IMR-90 (cell line): ENCODE measurements at regions not wholly inside any gene's neighbourhood (a gene's known extent, or its start where the extent isn't known, plus 50 kb on each side); places are given as distances from the start of the nearest gene placed in this dataset.

ENCODE experiments used
- ATAC-seq: fragments of 200-7000 bp; cut with Tn5 transposase; 2 replicates; pipeline ENCODE4 v1.9.1; 2020; ENCODE audit warnings: low read depth, mild to moderate bottlenecking, moderate library complexity
- BruUV-seq: library from RNA; stranded (reverse); fragments of 400-500 nt; replicated peaks from 2 replicates; lab custom pipeline; 2021; lab: Mats Ljungman, UMichigan
- CTCF ChIA-PET: fragments of 300-600 bp; formaldehyde crosslinking; extraction: SDS; loops from one replicate; lab custom pipeline; 2021; ENCODE audit warnings: antibody characterized with exemption; lab: Yijun Ruan, JAX
- POLR2A ChIA-PET: fragments of 300-600 bp; sonication (Branson Sonifier 250); formaldehyde crosslinking; loops from one replicate; lab custom pipeline; 2022; ENCODE audit warnings: antibody characterized with exemption; ENCODE audit not compliant: unreplicated experiment; lab: Charles Lee
- DNase-seq: peaks from one replicate; pipeline ENCODE4 v3.0.0; 2013
- H2AFZ ChIP-seq: replicated peaks from 2 replicates; pipeline ENCODE3; 2013; ENCODE audit warnings: low read length, mild to moderate bottlenecking; ENCODE audit not compliant: poor library complexity
- H2AK5ac ChIP-seq: 2 replicates; pipeline ENCODE4 v1.6.1; 2013; ENCODE audit warnings: low read depth, low read length, inconsistent platforms
- H2AK9ac ChIP-seq: replicated peaks from 2 replicates; pipeline ENCODE3; 2013; ENCODE audit warnings: mild to moderate bottlenecking, low read depth, low read length, moderate library complexity; ENCODE audit not compliant: poor library complexity
- H2BK120ac ChIP-seq: 2 replicates; pipeline ENCODE4 v1.6.1; 2013; ENCODE audit warnings: low read depth, low read length, inconsistent platforms
- H2BK15ac ChIP-seq: 3 replicates; pipeline ENCODE4 v1.6.1; 2013; ENCODE audit warnings: low read depth, low read length, inconsistent platforms
- H2BK20ac ChIP-seq: 2 replicates; pipeline ENCODE4 v1.6.1; 2013; ENCODE audit warnings: low read depth, mild to moderate bottlenecking, inconsistent platforms, low read length, moderate library complexity
- H2BK5ac ChIP-seq: 2 replicates; pipeline ENCODE4 v1.6.1; 2013; ENCODE audit warnings: mild to moderate bottlenecking, low read depth, low read length, inconsistent platforms; ENCODE audit not compliant: poor library complexity, severe bottlenecking
- H3K14ac ChIP-seq: replicated peaks from 2 replicates; pipeline ENCODE4 v1.6.1; 2013; ENCODE audit warnings: low read depth, low read length, inconsistent platforms
- H3K18ac ChIP-seq: 2 replicates; pipeline ENCODE4 v1.6.1; 2013; ENCODE audit warnings: low read depth, low read length, control low read depth
- H3K23ac ChIP-seq: 2 replicates; pipeline ENCODE4 v1.6.1; 2013; ENCODE audit warnings: low read depth, low read length, inconsistent platforms
- H3K27ac ChIP-seq: 2 replicates; pipeline ENCODE4 v1.5.1; 2013; ENCODE audit warnings: mild to moderate bottlenecking, control low read depth, low read length; ENCODE audit not compliant: insufficient read depth
- H3K27me3 ChIP-seq: 2 replicates; pipeline ENCODE4 v1.6.1; 2013; ENCODE audit warnings: low read length; ENCODE audit not compliant: control insufficient read depth, insufficient read depth
- H3K36me3 ChIP-seq: 2 replicates; pipeline ENCODE4 v1.6.1; 2013; ENCODE audit warnings: low read length, mixed read lengths; ENCODE audit not compliant: control insufficient read depth, insufficient read depth
- H3K4ac ChIP-seq: 2 replicates; pipeline ENCODE4 v1.6.1; 2013; ENCODE audit warnings: low read depth, low read length, inconsistent platforms
- H3K4me1 ChIP-seq: 2 replicates; pipeline ENCODE4 v1.6.1; 2013; ENCODE audit warnings: low read length, mixed read lengths; ENCODE audit not compliant: control insufficient read depth, insufficient read depth
- H3K4me2 ChIP-seq: 2 replicates; pipeline ENCODE4 v1.6.1; 2013; ENCODE audit warnings: low read depth, mild to moderate bottlenecking, control low read depth, low read length, moderate library complexity
- H3K4me3 ChIP-seq: 2 replicates; pipeline ENCODE4 v1.5.1; 2013; ENCODE audit warnings: low read depth, mild to moderate bottlenecking, control low read depth, low read length, moderate library complexity; ENCODE audit not compliant: insufficient read depth
- H3K56ac ChIP-seq: 2 replicates; pipeline ENCODE4 v1.6.1; 2013; ENCODE audit warnings: low read length, inconsistent platforms; ENCODE audit not compliant: insufficient read depth; ENCODE audit errors: extremely low read depth
- H3K79me1 ChIP-seq, 2 experiments: 2 replicates each; pipeline ENCODE4 v1.6.1; 2013; ENCODE audit warnings: low read length in 2 of 2, inconsistent platforms in 1 of 2, low read depth in 1 of 2
- H3K9ac ChIP-seq: 2 replicates; pipeline ENCODE4 v1.6.1; 2013; ENCODE audit warnings: low read depth, low read length, control low read depth
- H3K9me1 ChIP-seq: 2 replicates; pipeline ENCODE4 v1.6.1; 2013; ENCODE audit warnings: low read length, inconsistent platforms; ENCODE audit not compliant: insufficient read depth
- H3K9me3 ChIP-seq: 2 replicates; pipeline ENCODE4 v1.6.1; 2013; ENCODE audit warnings: low read length; ENCODE audit not compliant: control insufficient read depth, insufficient read depth
- H4K20me1 ChIP-seq: 2 replicates; pipeline ENCODE4 v1.6.1; 2013; ENCODE audit warnings: low read length, inconsistent platforms; ENCODE audit not compliant: insufficient read depth
- H4K5ac ChIP-seq: 2 replicates; pipeline ENCODE4 v1.6.1; 2013; ENCODE audit warnings: mild to moderate bottlenecking, low read depth, low read length, control low read depth
- H4K8ac ChIP-seq, 2 experiments: 2 replicates each; pipeline ENCODE4 v1.6.1; 2013; ENCODE audit warnings: low read depth in 2 of 2, low read length in 2 of 2, control low read depth in 1 of 2, inconsistent platforms in 1 of 2
- H4K91ac ChIP-seq: 2 replicates; pipeline ENCODE4 v1.6.1; 2013; ENCODE audit warnings: low read depth, low read length, inconsistent platforms; ENCODE audit not compliant: insufficient read depth
- BHLHE40 ChIP-seq: fragments of 150-350 bp; IDR thresholded peaks from 2 replicates; pipeline ENCODE4 v1.6.1; 2016; ENCODE audit warnings: mild to moderate bottlenecking, low read depth, low read length
- CEBPB ChIP-seq: IDR thresholded peaks from 2 replicates; pipeline ENCODE4 v1.6.1; 2012; ENCODE audit warnings: low read depth, low read length, improper control_type of control experiment
- CHD1 ChIP-seq: IDR thresholded peaks from 2 replicates; pipeline ENCODE4 v1.6.1; 2012; ENCODE audit warnings: low read depth, low read length, improper control_type of control experiment
- FOS ChIP-seq: fragments of 150-350 bp; IDR thresholded peaks from 2 replicates; pipeline ENCODE4 v1.6.1; 2016; ENCODE audit warnings: low read depth, low read length
- MAFK ChIP-seq: IDR thresholded peaks from 2 replicates; pipeline ENCODE4 v1.6.1; 2012; ENCODE audit warnings: low read depth, low read length, improper control_type of control experiment
- MAZ ChIP-seq: IDR thresholded peaks from 2 replicates; pipeline ENCODE4 v1.6.1; 2012; ENCODE audit warnings: low read depth, mild to moderate bottlenecking, low read length, improper control_type of control experiment, moderate library complexity, borderline replicate concordance
- MXI1 ChIP-seq: IDR thresholded peaks from 2 replicates; pipeline ENCODE4 v1.6.1; 2012; ENCODE audit warnings: low read depth, mild to moderate bottlenecking, low read length, moderate library complexity, borderline replicate concordance
- NFE2L2 ChIP-seq: fragments of 150-350 bp; IDR thresholded peaks from 2 replicates; pipeline ENCODE4 v1.6.1; 2016; ENCODE audit warnings: low read depth, mild to moderate bottlenecking, low read length
- POLR2A ChIP-seq: IDR thresholded peaks from 2 replicates; pipeline ENCODE4 v1.6.1; 2012; ENCODE audit warnings: mild to moderate bottlenecking, low read depth, low read length
- RAD21 ChIP-seq: IDR thresholded peaks from 2 replicates; pipeline ENCODE4 v1.6.1; 2012; ENCODE audit warnings: low read length, improper control_type of control experiment
- RCOR1 ChIP-seq: IDR thresholded peaks from 2 replicates; pipeline ENCODE4 v1.6.1; 2012; ENCODE audit warnings: mild to moderate bottlenecking, low read length, improper control_type of control experiment; ENCODE audit not compliant: insufficient replicate concordance
- RFX5 ChIP-seq: IDR thresholded peaks from 2 replicates; pipeline ENCODE4 v1.8.0; 2012; ENCODE audit warnings: low read depth, mild to moderate bottlenecking, low read length, moderate library complexity
- SMC3 ChIP-seq: fragments of 150-350 bp; IDR thresholded peaks from 2 replicates; pipeline ENCODE4 v1.6.1; 2016; ENCODE audit warnings: low read depth, mild to moderate bottlenecking, antibody characterized with exemption, low read length, moderate library complexity
- dilution Hi-C: fragments of 300-500 bp; cut with HindIII; formaldehyde crosslinking; loops from one replicate; pipeline ENCODE4 v1.14.3; 2018; ENCODE audit warnings: low sequenced_read_pairs; ENCODE audit not compliant: unreplicated experiment
- in situ Hi-C: fragments of 300-500 bp; cut with MboI; formaldehyde crosslinking; loops from 3 replicates; pipeline ENCODE4 v1.14.3; 2019; ENCODE audit warnings: low sequenced_read_pairs, inconsistent platforms, mixed read lengths
- intact Hi-C: fragments of 100-400 bp; cut with micrococcal nuclease; formaldehyde crosslinking; loops from 2 replicates; pipeline ENCODE4 v1.10.0; 2022
- TF ChIP-seq, protein P1 (sequence below): fragments of 150-350 bp; IDR thresholded peaks from 2 replicates; pipeline ENCODE4 v1.6.1; 2017; ENCODE audit warnings: mild to moderate bottlenecking, antibody characterized with exemption, low read length, low read depth
- TF ChIP-seq, protein P2 (sequence below): fragments of 150-350 bp; IDR thresholded peaks from 2 replicates; pipeline ENCODE4 v1.6.1; 2016; ENCODE audit warnings: low read depth, mild to moderate bottlenecking, low read length, moderate library complexity, borderline replicate concordance
- TF ChIP-seq, protein P3 (sequence below): conservative IDR thresholded peaks from 2 replicates; pipeline ENCODE4 v1.5.1; 2012; ENCODE audit warnings: mild to moderate bottlenecking, low read depth, low read length, improper control_type of control experiment

DNA sequence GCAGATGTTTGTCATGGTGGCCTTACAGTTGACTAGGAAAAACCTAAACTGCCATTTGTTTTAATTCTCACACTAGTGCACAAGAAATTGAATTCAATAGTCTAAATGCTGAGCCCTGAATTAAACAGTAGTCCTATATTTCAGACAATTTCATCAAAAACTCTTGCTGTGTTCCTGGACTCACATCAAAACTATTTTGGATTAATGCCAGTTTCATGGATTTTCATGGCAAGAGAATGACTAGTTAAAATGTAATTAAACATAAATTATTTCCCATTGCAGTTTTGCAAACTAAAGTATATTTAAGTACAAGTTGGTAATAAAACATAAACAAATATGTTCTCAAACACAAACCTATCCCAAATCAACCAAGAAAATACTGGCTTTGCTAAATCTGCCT lies 468.0 kb upstream of the PRICKLE1 start:
- intact Hi-C loops, result loop anchor here (10.0 kb wide), 1 partner anchor 277 kb away; no protein-coding TSS in a partner anchor
- Histone ChIP-seq H3K9ac (no peak overlapping the region), H3K9me3 (no peaks in the 10 kb centered on the region), H3K4me3 (no peak overlapping the region), H3K4me1 (no peaks in the 10 kb centered on the region), H2BK15ac (no peak overlapping the region), H3K27me3 (no peaks in the 10 kb centered on the region), H3K27ac (no peak overlapping the region), H3K4me2 (no peak overlapping the region), H3K18ac (no peak overlapping the region), H2BK20ac (no peak overlapping the region), H4K5ac (no peak overlapping the region), H4K20me1 (no peaks in the 10 kb centered on the region), H3K4ac (no peak overlapping the region), H3K56ac (no peak overlapping the region), H3K14ac (no peak overlapping the region), H3K9me1 (no peaks in the 10 kb centered on the region), H2BK5ac (no peak overlapping the region), H2AFZ (no peak overlapping the region), H2AK9ac (no peak overlapping the region), H4K91ac (no peak overlapping the region), H2BK120ac (no peak overlapping the region), H2AK5ac (no peak overlapping the region), H3K79me1 (no peaks in the 10 kb centered on the region), H4K8ac (no peak overlapping the region), H3K23ac (no peak overlapping the region), H3K36me3 (no peaks in the 10 kb centered on the region)
- in situ Hi-C loops, result no loop called here
- no TSS peak for BruUV-seq
- TF ChIP-seq, protein P1, sequence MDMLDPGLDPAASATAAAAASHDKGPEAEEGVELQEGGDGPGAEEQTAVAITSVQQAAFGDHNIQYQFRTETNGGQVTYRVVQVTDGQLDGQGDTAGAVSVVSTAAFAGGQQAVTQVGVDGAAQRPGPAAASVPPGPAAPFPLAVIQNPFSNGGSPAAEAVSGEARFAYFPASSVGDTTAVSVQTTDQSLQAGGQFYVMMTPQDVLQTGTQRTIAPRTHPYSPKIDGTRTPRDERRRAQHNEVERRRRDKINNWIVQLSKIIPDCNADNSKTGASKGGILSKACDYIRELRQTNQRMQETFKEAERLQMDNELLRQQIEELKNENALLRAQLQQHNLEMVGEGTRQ, result no peak
- TF ChIP-seq FOS (no peak), RFX5 (no peak), CEBPB (no peak), MAZ (no peak), CHD1 (no peak), SMC3 (no peak), MAFK (no peak), MXI1 (no peak), POLR2A (no peak), NFE2L2 (no peak), RAD21 (no peak), RCOR1 (no peak), BHLHE40 (no peak)
- TF ChIP-seq, protein P2, sequence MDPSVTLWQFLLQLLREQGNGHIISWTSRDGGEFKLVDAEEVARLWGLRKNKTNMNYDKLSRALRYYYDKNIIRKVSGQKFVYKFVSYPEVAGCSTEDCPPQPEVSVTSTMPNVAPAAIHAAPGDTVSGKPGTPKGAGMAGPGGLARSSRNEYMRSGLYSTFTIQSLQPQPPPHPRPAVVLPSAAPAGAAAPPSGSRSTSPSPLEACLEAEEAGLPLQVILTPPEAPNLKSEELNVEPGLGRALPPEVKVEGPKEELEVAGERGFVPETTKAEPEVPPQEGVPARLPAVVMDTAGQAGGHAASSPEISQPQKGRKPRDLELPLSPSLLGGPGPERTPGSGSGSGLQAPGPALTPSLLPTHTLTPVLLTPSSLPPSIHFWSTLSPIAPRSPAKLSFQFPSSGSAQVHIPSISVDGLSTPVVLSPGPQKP, result no peak
- TF ChIP-seq, protein P3, sequence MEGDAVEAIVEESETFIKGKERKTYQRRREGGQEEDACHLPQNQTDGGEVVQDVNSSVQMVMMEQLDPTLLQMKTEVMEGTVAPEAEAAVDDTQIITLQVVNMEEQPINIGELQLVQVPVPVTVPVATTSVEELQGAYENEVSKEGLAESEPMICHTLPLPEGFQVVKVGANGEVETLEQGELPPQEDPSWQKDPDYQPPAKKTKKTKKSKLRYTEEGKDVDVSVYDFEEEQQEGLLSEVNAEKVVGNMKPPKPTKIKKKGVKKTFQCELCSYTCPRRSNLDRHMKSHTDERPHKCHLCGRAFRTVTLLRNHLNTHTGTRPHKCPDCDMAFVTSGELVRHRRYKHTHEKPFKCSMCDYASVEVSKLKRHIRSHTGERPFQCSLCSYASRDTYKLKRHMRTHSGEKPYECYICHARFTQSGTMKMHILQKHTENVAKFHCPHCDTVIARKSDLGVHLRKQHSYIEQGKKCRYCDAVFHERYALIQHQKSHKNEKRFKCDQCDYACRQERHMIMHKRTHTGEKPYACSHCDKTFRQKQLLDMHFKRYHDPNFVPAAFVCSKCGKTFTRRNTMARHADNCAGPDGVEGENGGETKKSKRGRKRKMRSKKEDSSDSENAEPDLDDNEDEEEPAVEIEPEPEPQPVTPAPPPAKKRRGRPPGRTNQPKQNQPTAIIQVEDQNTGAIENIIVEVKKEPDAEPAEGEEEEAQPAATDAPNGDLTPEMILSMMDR, result no peak
- dilution Hi-C loops, result no loop called here
- peak; percentile 28 for DNase-seq
- CTCF ChIA-PET, result no interaction called here
- ATAC-seq, result no peak
- POLR2A ChIA-PET, result no interaction called here
